Astrocyte of the spinal cord (primary cell): ENCODE measurements at regions not wholly inside any gene's neighbourhood (a gene's known extent, or its start where the extent isn't known, plus 50 kb on each side); places are given as distances from the start of the nearest gene placed in this dataset.

Experiments
- DNase-seq: peaks from one replicate; pipeline ENCODE4 v3.0.0; 2011; ENCODE audit warnings: low read depth, low spot score
- H3K4me3 ChIP-seq: 2 replicates; pipeline ENCODE4 v1.5.1; 2011; ENCODE audit warnings: low read depth, mild to moderate bottlenecking, low read length, moderate library complexity
- in situ Hi-C: cut with HindIII; loops from 2 replicates; pipeline ENCODE4 v1.10.0; 2017; ENCODE audit warnings: low sequenced_read_pairs
- TF ChIP-seq, protein P1 (sequence below): IDR thresholded peaks from 2 replicates; pipeline ENCODE4 v1.5.1; 2012; ENCODE audit warnings: low read depth, mild to moderate bottlenecking, low read length, inconsistent platforms

DNA sequence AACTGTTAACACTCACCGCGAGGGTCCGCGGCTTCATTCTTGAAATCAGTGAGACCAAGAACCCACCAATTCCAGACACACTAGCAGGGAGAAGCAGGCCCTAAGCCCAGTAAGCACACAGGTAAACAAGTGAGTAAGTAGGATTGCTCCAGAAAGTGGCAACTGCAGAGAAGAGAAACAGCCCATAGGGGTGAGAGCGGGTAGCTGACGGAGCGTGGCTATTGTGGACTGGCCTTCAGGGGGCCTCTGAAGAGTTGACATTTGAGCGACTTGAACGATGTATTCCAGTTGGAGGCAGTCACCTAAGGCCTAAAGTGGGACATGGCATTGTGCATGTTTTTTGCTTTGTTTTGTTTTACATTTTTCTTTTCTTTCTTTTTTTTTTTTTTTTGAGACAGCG is 74.2 kb downstream of the TSPAN17 start:
- DNase-seq: no peak
- in situ Hi-C loops: no loop called here
- H3K4me3 ChIP-seq: no peak overlapping the region
- TF ChIP-seq, protein P1, sequence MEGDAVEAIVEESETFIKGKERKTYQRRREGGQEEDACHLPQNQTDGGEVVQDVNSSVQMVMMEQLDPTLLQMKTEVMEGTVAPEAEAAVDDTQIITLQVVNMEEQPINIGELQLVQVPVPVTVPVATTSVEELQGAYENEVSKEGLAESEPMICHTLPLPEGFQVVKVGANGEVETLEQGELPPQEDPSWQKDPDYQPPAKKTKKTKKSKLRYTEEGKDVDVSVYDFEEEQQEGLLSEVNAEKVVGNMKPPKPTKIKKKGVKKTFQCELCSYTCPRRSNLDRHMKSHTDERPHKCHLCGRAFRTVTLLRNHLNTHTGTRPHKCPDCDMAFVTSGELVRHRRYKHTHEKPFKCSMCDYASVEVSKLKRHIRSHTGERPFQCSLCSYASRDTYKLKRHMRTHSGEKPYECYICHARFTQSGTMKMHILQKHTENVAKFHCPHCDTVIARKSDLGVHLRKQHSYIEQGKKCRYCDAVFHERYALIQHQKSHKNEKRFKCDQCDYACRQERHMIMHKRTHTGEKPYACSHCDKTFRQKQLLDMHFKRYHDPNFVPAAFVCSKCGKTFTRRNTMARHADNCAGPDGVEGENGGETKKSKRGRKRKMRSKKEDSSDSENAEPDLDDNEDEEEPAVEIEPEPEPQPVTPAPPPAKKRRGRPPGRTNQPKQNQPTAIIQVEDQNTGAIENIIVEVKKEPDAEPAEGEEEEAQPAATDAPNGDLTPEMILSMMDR: no peak

DNA sequence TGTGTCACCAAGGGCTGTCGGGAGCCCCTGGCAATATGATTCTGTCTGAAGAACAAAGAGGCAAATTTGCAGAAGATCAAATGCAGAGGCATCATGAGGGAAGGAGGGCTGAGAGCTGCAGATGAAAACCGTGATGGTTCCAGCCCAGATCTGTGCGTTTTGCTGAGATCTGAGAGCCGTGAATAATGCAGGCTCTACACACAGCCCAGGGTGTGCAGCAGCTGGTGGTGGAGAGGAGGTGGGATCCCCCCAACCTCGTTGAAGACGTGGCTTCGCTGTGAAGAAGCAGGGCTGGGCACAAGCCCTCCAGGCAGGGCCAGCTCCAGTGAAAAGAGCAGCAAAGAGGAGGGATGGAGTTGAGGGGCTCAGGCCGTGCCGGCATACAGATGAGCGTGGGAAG is 75.5 kb downstream of the TSPAN17 start:
- no peak overlapping the region for H3K4me3 ChIP-seq
- TF ChIP-seq, protein P1: no peak
- in situ Hi-C loops: no loop called here
- no peak for DNase-seq

DNA sequence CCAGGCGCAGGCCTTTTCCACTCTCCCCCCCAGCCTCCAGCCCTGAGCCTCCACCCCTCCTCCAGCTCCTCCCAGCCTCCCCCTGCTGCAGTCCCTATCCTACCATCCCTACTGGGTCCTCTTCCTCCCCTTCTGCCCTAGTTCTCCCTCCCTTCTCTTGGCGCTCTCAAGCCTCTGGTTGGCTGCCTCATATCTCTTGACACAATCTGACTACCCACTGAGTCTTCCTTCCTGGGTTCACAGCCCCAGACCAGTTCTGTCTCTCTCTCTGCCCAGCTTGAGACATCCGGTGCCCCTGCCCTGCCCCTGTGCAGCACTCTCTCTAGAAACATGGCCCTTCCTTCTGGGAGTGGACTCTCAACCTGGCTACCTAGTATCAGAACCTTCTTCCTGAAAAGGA is 76.2 kb downstream of the TSPAN17 start:
- H3K4me3 ChIP-seq: no peak overlapping the region
- DNase-seq: no peak
- TF ChIP-seq, protein P1: no peak
- in situ Hi-C loops: no loop called here

DNA sequence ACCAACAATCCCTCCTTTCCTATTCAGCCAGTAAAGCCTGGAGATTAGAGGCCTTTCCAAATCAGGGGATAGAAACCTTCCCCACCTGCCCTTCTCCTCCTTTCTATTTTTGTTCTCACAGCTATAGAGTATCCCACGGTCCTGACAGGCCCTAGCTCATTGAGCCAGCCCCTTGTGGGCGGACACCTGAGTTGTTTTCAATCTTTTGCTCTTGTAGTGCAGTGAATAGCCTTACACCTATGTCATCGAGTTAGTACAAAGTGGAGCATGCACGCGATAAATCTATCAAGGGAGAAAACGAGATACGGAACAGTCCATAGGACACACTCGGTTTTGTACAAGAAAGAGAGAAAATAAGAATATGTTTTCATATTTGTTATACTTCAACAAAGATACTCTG is 77.2 kb downstream of the TSPAN17 start:
- TF ChIP-seq, protein P1: no peak
- in situ Hi-C loops: no loop called here
- no peak overlapping the region for H3K4me3 ChIP-seq
- no peak for DNase-seq

DNA sequence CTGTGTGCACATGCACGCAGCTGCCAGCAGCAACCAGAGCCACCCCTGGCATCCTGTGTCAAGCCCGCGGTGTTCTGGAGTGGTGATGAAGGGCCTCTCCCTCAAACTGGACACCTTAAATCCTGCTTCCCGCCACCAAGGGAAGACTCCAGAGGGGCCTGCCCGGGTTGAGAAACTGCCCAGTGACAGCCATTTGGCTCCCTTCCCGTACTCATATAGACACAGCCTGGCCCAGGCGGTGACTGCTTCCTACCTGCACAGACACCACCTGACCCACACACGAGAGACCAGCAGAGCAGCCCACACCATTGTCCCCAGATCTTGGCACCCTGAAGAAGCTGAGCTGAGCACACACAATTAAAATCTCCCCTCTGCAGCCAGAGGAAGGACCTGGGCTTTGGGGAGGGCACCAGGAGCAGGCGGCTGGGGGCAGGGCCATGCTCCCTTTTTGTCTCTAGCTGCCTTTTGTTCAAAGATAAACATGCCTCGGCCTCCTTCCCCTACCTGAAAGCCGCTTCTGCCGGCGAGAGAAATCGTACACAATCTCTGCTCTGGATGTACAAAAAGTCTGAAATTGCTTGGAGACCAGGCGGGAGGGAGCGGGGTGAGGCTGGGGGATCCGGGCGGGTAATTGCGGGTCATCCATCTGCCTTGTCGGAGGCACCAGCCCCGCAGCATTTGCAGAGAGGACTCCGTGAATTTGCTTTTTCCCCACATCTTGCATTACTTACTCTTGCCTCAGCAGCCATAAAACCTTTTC is 78.4 kb downstream of the TSPAN17 start:
- TF ChIP-seq, protein P1: no peak
- in situ Hi-C loops: no loop called here
- H3K4me3 ChIP-seq: no peak overlapping the region
- DNase-seq: no peak

DNA sequence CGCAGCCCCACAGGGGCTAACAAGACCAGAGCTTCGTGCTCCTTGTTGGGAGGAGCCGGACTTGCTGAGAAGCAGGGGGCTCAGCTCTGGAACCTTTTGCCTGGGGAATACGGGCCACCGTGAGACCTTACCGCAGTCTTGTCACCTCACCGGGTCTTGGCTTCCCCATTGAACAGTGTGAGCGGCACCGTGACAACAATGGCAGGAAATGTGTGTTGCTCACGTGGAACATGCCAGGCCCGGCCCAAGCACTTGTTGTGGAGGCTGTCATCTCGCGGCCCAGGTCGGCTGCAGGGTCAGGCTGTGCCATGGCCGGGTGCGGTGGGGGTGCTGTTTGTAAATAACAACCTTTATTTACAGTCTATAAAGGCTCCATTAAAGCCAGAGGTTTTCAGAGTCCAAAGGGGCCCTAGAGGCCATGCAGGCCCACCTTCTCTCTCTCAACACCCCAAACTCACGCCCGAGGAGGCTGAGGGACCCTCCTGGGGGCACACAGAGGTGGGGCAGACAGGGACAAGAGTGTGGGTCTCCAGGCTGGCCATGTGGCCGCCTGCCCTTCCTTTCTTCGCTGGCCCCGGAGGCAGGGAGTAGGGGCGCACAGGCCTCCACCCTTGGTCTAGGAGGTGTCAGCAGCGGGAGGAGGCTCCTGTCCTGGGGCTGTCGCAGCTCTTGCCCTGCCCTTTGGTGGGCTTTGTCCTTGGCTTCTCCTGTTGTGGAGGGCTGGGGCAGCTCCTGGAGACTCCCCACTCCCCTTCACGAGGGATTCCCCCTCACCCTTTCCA is 79.7 kb downstream of the TSPAN17 start:
- DNase-seq: no peak
- in situ Hi-C loops: no loop called here
- TF ChIP-seq, protein P1: no peak
- no peak overlapping the region for H3K4me3 ChIP-seq
